T47D (cell line): ENCODE measurements at regions not wholly inside any gene's neighbourhood (a gene's known extent, or its start where the extent isn't known, plus 50 kb on each side); places are given as distances from the start of the nearest gene placed in this dataset.
"Not testable (repeated sequence)": the region's sequence is repeated elsewhere in the genome, so short reads cannot be mapped to it uniquely, and the experiment has no call there.

ENCODE experiments used
- DNase-seq, 2 experiments: peaks; one replicate each; pipeline versions ENCODE4 v3.0.0 to v3.0.0-alpha.2; 2011 to 2012; ENCODE audit warnings: low read depth in 1 of 2, low spot score in 1 of 2
- JUND ChIP-seq: IDR thresholded peaks from 2 replicates; pipeline ENCODE4 v1.6.1; 2012; ENCODE audit warnings: low read depth
- in situ Hi-C: cut with HindIII; loops from 2 replicates; pipeline ENCODE4 v1.10.0; 2016; ENCODE audit warnings: low sequenced_read_pairs, low pct_unique_long_range_greater_than_20kb

- in situ Hi-C loops: no loop called here
- no peak for TF ChIP-seq JUND
- no peak for DNase-seq
Measured at GRCh38 chr10:117621795-117622420, 79.4 kb downstream of the EMX2 start.

- DNase-seq: no peak
- no peak for TF ChIP-seq JUND
- in situ Hi-C loops: no loop called here
Measured at GRCh38 chr10:117622471-117623184, 80.1 kb downstream of the EMX2 start.

GRCh38 chr10:117626228-117626627 lies 83.7 kb downstream of the EMX2 start:
- in situ Hi-C loops: no loop called here
- no peak for TF ChIP-seq JUND
- no peak for DNase-seq

GRCh38 chr10:117627561-117627960 lies 85.0 kb downstream of the EMX2 start:
- no peak for TF ChIP-seq JUND
- DNase-seq: no peak
- in situ Hi-C loops: no loop called here

GRCh38 chr10:117629717-117630116 lies 87.2 kb downstream of the EMX2 start:
- DNase-seq, in situ Hi-C loops: not testable (repeated sequence)

- in situ Hi-C loops: no loop called here
- DNase-seq: no peak
- no peak for TF ChIP-seq JUND
Measured at GRCh38 chr10:117631276-117632145, 89.0 kb downstream of the EMX2 start.

- in situ Hi-C loops: no loop called here
- TF ChIP-seq JUND: no peak
- DNase-seq: no peak
Measured at GRCh38 chr10:117632406-117632805, 89.9 kb downstream of the EMX2 start.

- in situ Hi-C loops: no loop called here
- TF ChIP-seq JUND: no peak
- DNase-seq: no peak
Measured at GRCh38 chr10:117635826-117636225, 93.3 kb downstream of the EMX2 start.

- in situ Hi-C loops: no loop called here
- no peak for TF ChIP-seq JUND
Measured at GRCh38 chr10:117638200-117638599, 95.7 kb downstream of the EMX2 start.

GRCh38 chr10:117638664-117639200 lies 96.2 kb downstream of the EMX2 start:
- no peak for DNase-seq
- in situ Hi-C loops: no loop called here
- TF ChIP-seq JUND: no peak

More at GRCh38 chr10:117638200-117638599, 95.7 kb downstream of the EMX2 start:
- no peak for DNase-seq

- in situ Hi-C loops: no loop called here
- no peak for TF ChIP-seq JUND
- DNase-seq: no peak
Measured at GRCh38 chr10:117640406-117640805, 97.9 kb downstream of the EMX2 start.

GRCh38 chr10:117646718-117647117 lies 104.2 kb downstream of the EMX2 start:
- no peak for DNase-seq
- no peak for TF ChIP-seq JUND
- in situ Hi-C loops: no loop called here

GRCh38 chr10:117647306-117647705 lies 104.8 kb downstream of the EMX2 start:
- no peak for TF ChIP-seq JUND
- no peak for DNase-seq
- in situ Hi-C loops: no loop called here
